Endothelial cell of umbilical vein (primary cell): ENCODE measurements at regions not wholly inside any gene's neighbourhood (a gene's known extent, or its start where the extent isn't known, plus 50 kb on each side); places are given as distances from the start of the nearest gene placed in this dataset.

Experiments
- POLR2A ChIP-seq: IDR thresholded peaks from 2 replicates; pipeline ENCODE4 v1.6.1; 2012; ENCODE audit warnings: low read depth, mild to moderate bottlenecking, control low read depth, low read length
- POLR2AphosphoS5 ChIP-seq: IDR thresholded peaks from 2 replicates; pipeline ENCODE4 v1.6.1; 2012; ENCODE audit warnings: low read depth, mild to moderate bottlenecking, control low read depth, low read length, moderate library complexity; ENCODE audit not compliant: insufficient read depth
- TF ChIP-seq, protein P1 (sequence below), 2 donors: IDR thresholded peaks; 1 replicate in 1 of 2; 2 replicates in 1 of 2; pipeline ENCODE4 v1.5.1; 2011; ENCODE audit warnings: low read length in 2 of 2, mild to moderate bottlenecking in 2 of 2, moderate library complexity in 2 of 2, control low read depth in 1 of 2, inconsistent platforms in 1 of 2, low read depth in 1 of 2; ENCODE audit not compliant: insufficient read depth in 1 of 2; ENCODE audit errors: extremely low read depth in 1 of 2

DNA sequence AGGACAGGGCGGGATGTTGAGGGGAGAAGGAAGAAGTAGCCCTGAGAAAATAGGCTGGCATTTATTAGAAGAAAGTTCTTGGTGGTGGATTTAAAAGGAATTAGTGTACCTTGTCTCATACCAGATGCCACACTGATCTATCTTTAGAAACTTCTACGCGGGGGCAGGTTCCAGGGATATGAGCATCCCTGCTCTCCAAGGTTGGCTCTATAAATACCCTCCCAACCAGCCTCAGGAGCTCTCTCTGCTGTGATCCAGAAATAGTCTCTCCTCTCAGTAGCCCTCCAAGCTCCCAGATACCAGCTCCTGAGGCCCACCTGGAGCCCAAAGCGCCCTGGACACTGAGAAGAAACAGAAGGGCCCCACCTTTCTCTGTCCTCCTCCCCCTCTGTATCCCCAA is 128.3 kb upstream of the TNR start:
- TF ChIP-seq, protein P1, sequence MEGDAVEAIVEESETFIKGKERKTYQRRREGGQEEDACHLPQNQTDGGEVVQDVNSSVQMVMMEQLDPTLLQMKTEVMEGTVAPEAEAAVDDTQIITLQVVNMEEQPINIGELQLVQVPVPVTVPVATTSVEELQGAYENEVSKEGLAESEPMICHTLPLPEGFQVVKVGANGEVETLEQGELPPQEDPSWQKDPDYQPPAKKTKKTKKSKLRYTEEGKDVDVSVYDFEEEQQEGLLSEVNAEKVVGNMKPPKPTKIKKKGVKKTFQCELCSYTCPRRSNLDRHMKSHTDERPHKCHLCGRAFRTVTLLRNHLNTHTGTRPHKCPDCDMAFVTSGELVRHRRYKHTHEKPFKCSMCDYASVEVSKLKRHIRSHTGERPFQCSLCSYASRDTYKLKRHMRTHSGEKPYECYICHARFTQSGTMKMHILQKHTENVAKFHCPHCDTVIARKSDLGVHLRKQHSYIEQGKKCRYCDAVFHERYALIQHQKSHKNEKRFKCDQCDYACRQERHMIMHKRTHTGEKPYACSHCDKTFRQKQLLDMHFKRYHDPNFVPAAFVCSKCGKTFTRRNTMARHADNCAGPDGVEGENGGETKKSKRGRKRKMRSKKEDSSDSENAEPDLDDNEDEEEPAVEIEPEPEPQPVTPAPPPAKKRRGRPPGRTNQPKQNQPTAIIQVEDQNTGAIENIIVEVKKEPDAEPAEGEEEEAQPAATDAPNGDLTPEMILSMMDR (IDR thresholded peaks at IDR 0.05; ENCODE audit: extremely low read depth in 1 of 2, insufficient read depth in 1 of 2, low read depth in 1 of 2, low read length in 2 of 2): no peak
- TF ChIP-seq POLR2A (no peak), POLR2AphosphoS5 (no peak)
